GM12892 (cell line): ENCODE measurements at regions not wholly inside any gene's neighbourhood (a gene's known extent, or its start where the extent isn't known, plus 50 kb on each side); places are given as distances from the start of the nearest gene placed in this dataset.

ENCODE experiments used
- DNase-seq: peaks from one replicate; pipeline ENCODE4 v3.0.0; 2011; ENCODE audit not compliant: insufficient read length
- FAIRE-seq: peaks from 2 replicates; lab custom pipeline; 2011; peaks lifted over from hg19 to GRCh38; lab: Jason Lieb, UNC
- POLR2A ChIP-seq: IDR thresholded peaks from 2 replicates; pipeline ENCODE4 v1.6.1; 2011; ENCODE audit warnings: low read depth, low read length, control low read depth
- POLR2AphosphoS5 ChIP-seq: IDR thresholded peaks from 2 replicates; pipeline ENCODE4 v1.6.1; 2011; ENCODE audit warnings: low read depth, low read length, control low read depth
- TAF1 ChIP-seq: IDR thresholded peaks from 2 replicates; pipeline ENCODE4 v1.6.1; 2011; ENCODE audit warnings: low read depth, mild to moderate bottlenecking, control low read depth, low read length, borderline replicate concordance

- DNase-seq, result no peak
- TF ChIP-seq POLR2AphosphoS5 (no peak), TAF1 (no peak), POLR2A (no peak)
- no peak for FAIRE-seq
Observed at GRCh38 chr22:47854680-47855079, 1092.2 kb downstream of the TBC1D22A start.

GRCh38 chr22:47854251-47854650, 1091.8 kb downstream of the TBC1D22A start:
- no peak for FAIRE-seq
- DNase-seq, result no peak
- no peak for TF ChIP-seq POLR2AphosphoS5
- TF ChIP-seq POLR2A, result no peak
- no peak for TF ChIP-seq TAF1

GRCh38 chr22:47853750-47854149, 1091.3 kb downstream of the TBC1D22A start:
- FAIRE-seq (no peak), DNase-seq (no peak)
- TF ChIP-seq TAF1, result no peak
- no peak for TF ChIP-seq POLR2A
- TF ChIP-seq POLR2AphosphoS5, result no peak

GRCh38 chr22:47851586-47851985, 1089.1 kb downstream of the TBC1D22A start:
- DNase-seq (no peak), FAIRE-seq (no peak)
- TF ChIP-seq TAF1, result no peak
- no peak for TF ChIP-seq POLR2A
- no peak for TF ChIP-seq POLR2AphosphoS5

GRCh38 chr22:47850644-47851151, 1088.2 kb downstream of the TBC1D22A start:
- DNase-seq (no peak), FAIRE-seq (no peak)
- TF ChIP-seq POLR2A (no peak), TAF1 (no peak)

GRCh38 chr22:47849576-47849975, 1087.1 kb downstream of the TBC1D22A start:
- TF ChIP-seq TAF1 (no peak), POLR2A (no peak), POLR2AphosphoS5 (no peak)
- no peak for DNase-seq
- FAIRE-seq, result no peak

GRCh38 chr22:47848184-47848920, 1085.9 kb downstream of the TBC1D22A start:
- TF ChIP-seq POLR2AphosphoS5, result no peak
- no peak for TF ChIP-seq TAF1
- no peak for TF ChIP-seq POLR2A
- FAIRE-seq, result no peak
- no peak for DNase-seq

- FAIRE-seq (no peak), DNase-seq (no peak)
- TF ChIP-seq POLR2AphosphoS5 (no peak), POLR2A (no peak), TAF1 (no peak)
Observed at GRCh38 chr22:47847131-47847890, 1084.9 kb downstream of the TBC1D22A start.

GRCh38 chr22:47846206-47846605, 1083.8 kb downstream of the TBC1D22A start:
- no peak for FAIRE-seq
- DNase-seq, result no peak
- TF ChIP-seq POLR2A (no peak), TAF1 (no peak), POLR2AphosphoS5 (no peak)

- DNase-seq (no peak), FAIRE-seq (no peak)
- no peak for TF ChIP-seq POLR2A
- TF ChIP-seq POLR2AphosphoS5, result no peak
- no peak for TF ChIP-seq TAF1
Observed at GRCh38 chr22:47842119-47842518, 1079.7 kb downstream of the TBC1D22A start.

GRCh38 chr22:47841156-47841555, 1078.7 kb downstream of the TBC1D22A start:
- no peak for TF ChIP-seq POLR2A
- TF ChIP-seq POLR2AphosphoS5, result no peak
- no peak for TF ChIP-seq TAF1
- DNase-seq, result no peak
- FAIRE-seq, result no peak
